ENCODE measurements at regions not wholly inside any gene's neighbourhood (a gene's known extent, or its start where the extent isn't known, plus 50 kb on each side); places are given as distances from the start of the nearest gene placed in this dataset.
"Not testable (repeated sequence)": the region's sequence is repeated elsewhere in the genome, so short reads cannot be mapped to it uniquely, and the experiment has no call there.

- no peak for DNase-seq
These were observed 109.7 kb downstream of the CRLF2 start for GRCh38 chrX:1102786-1103185.

- not testable (repeated sequence) for DNase-seq
These were observed 110.2 kb downstream of the CRLF2 start for GRCh38 chrX:1102221-1102620.

- DNase-seq = no peak
These were observed 113.2 kb downstream of the CRLF2 start for GRCh38 chrX:1099146-1099770.

GRCh38 chrX:1097328-1097727 is 115.1 kb downstream of the CRLF2 start:
- DNase-seq = no peak

GRCh38 chrX:1094566-1095333 is 117.7 kb downstream of the CRLF2 start:
- DNase-seq = no peak

- DNase-seq = no peak
These were observed 118.6 kb downstream of the CRLF2 start for GRCh38 chrX:1093586-1094421.

GRCh38 chrX:1093121-1093520 is 119.3 kb downstream of the CRLF2 start:
- no peak for DNase-seq

- no peak for DNase-seq
These were observed 125.7 kb downstream of the CRLF2 start for GRCh38 chrX:1086444-1087409.

GRCh38 chrX:1085871-1086270 is 126.6 kb downstream of the CRLF2 start:
- not testable (repeated sequence) for DNase-seq

- DNase-seq = no peak
These were observed 127.8 kb downstream of the CRLF2 start for GRCh38 chrX:1084689-1085088.

- no peak for DNase-seq
These were observed 135.4 kb downstream of the CRLF2 start for GRCh38 chrX:1076871-1077651.

GRCh38 chrX:1075741-1076140 is 136.7 kb downstream of the CRLF2 start:
- DNase-seq = no peak

GRCh38 chrX:1075156-1075555 is 137.3 kb downstream of the CRLF2 start:
- no peak for DNase-seq

- DNase-seq = no peak
These were observed 137.7 kb downstream of the CRLF2 start for GRCh38 chrX:1074755-1075154.

GRCh38 chrX:1074172-1074571 is 138.3 kb downstream of the CRLF2 start:
- DNase-seq = no peak

- DNase-seq = no peak
These were observed 139.6 kb downstream of the CRLF2 start for GRCh38 chrX:1072637-1073377.

- no peak for DNase-seq
These were observed 141.1 kb downstream of the CRLF2 start for GRCh38 chrX:1071351-1071750.

GRCh38 chrX:1062351-1062750 is 150.1 kb downstream of the CRLF2 start:
- no peak for DNase-seq

- no peak for DNase-seq
These were observed 151.9 kb downstream of the CRLF2 start for GRCh38 chrX:1060562-1060960.

GRCh38 chrX:1059576-1060561 is 152.6 kb downstream of the CRLF2 start:
- DNase-seq = no peak
